Left ventricle myocardium inferior (tissue), 1 donor: ENCODE measurements at regions not wholly inside any gene's neighbourhood (a gene's known extent, or its start where the extent isn't known, plus 50 kb on each side); places are given as distances from the start of the nearest gene placed in this dataset.
A peak's percentile ranks its signal among the peaks of the same experiment; 100 is the strongest.

Source experiments
- DNase-seq: peaks from one replicate; pipeline ENCODE4 v3.0.0-alpha.2; 2020
- H3K27ac ChIP-seq: fragments of 200-600 bp; replicated peaks from 2 replicates; pipeline ENCODE4 v1.8.0; 2021
- H3K27me3 ChIP-seq: fragments of 200-600 bp; 2 replicates; pipeline ENCODE4 v1.8.0; 2021; ENCODE audit warnings: low read depth
- H3K36me3 ChIP-seq: fragments of 200-600 bp; 2 replicates; pipeline ENCODE4 v1.8.0; 2021
- H3K4me1 ChIP-seq: fragments of 200-600 bp; 2 replicates; pipeline ENCODE4 v1.8.0; 2021
- H3K4me3 ChIP-seq: fragments of 200-600 bp; 2 replicates; pipeline ENCODE4 v1.8.0; 2021; ENCODE audit warnings: mild to moderate bottlenecking, moderate library complexity
- H3K9me3 ChIP-seq: fragments of 200-600 bp; replicated peaks from 2 replicates; pipeline ENCODE4 v1.8.0; 2021
- CTCF ChIP-seq: fragments of 200-600 bp; IDR thresholded peaks from 2 replicates; pipeline ENCODE4 v1.8.0; 2021; ENCODE audit warnings: antibody characterized with exemption, mild to moderate bottlenecking, borderline replicate concordance
- intact Hi-C: fragments of 100-400 bp; cut with micrococcal nuclease; formaldehyde crosslinking; loops from one replicate; pipeline ENCODE4 v1.11.0; 2022
- donor health status: DM: no; HTN: yes; CAD: no; lungs with severe emphysema.

GRCh38 chr10:44217274-44217820, 167.6 kb downstream of the CXCL12 start:
- no peak for TF ChIP-seq CTCF
- Histone ChIP-seq H3K36me3 (no peaks in the 10 kb centered on the region), H3K4me3 (no peak overlapping the region), H3K4me1 (no peaks in the 10 kb centered on the region), H3K27ac (no peak overlapping the region), H3K27me3 (no peaks in the 10 kb centered on the region), H3K9me3 (peaks cover 18% of the 10 kb centered on the region)
- DNase-seq, result no peak
- intact Hi-C loops, result no loop called here

DNA sequence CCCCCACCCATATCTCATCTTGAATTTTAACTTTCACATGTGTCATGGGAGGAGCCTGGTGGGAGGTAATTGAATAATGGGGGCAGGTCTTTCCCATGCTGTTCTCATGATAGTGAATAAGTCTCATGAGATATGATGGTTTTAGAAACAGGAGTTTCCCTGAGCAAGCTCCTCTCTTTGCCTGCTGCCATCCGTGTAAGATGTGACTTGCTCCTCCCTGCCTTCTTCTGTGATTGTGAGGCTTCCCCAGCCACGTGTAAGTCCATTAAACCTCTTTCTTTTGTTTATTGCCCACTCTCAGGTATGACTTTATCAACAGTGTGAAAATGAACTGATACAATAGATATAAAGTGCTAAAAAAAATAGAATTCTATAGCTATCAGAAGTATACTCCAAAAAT, 168.8 kb downstream of the CXCL12 start:
- TF ChIP-seq CTCF, result no peak
- no peaks in the 10 kb centered on the region for H3K4me1 ChIP-seq
- no peaks in the 10 kb centered on the region for H3K27me3 ChIP-seq
- H3K36me3 ChIP-seq, result no peaks in the 10 kb centered on the region
- DNase-seq, result no peak
- intact Hi-C loops, result no loop called here
- peaks cover 18% of the 10 kb centered on the region for H3K9me3 ChIP-seq
- no peak overlapping the region for H3K27ac ChIP-seq
- H3K4me3 ChIP-seq, result no peak overlapping the region

- TF ChIP-seq CTCF, result no peak
- no peaks in the 10 kb centered on the region for H3K27me3 ChIP-seq
- H3K4me1 ChIP-seq, result peaks cover 9% of the 10 kb centered on the region
- intact Hi-C loops, result no loop called here
- H3K4me3 ChIP-seq, result no peak overlapping the region
- no peak for DNase-seq
- no peaks in the 10 kb centered on the region for H3K9me3 ChIP-seq
- H3K27ac ChIP-seq, result peak overlapping the region; percentile 15
- no peaks in the 10 kb centered on the region for H3K36me3 ChIP-seq
Measured at GRCh38 chr10:44209811-44210210, 175.1 kb downstream of the CXCL12 start.

- H3K4me1 ChIP-seq, result peaks cover 9% of the 10 kb centered on the region
- no peak for DNase-seq
- no peaks in the 10 kb centered on the region for H3K9me3 ChIP-seq
- TF ChIP-seq CTCF, result no peak
- no peak overlapping the region for H3K4me3 ChIP-seq
- H3K27ac ChIP-seq, result no peak overlapping the region
- H3K36me3 ChIP-seq, result no peaks in the 10 kb centered on the region
- intact Hi-C loops, result no loop called here
- H3K27me3 ChIP-seq, result no peaks in the 10 kb centered on the region
Measured at GRCh38 chr10:44207160-44207559, 177.7 kb downstream of the CXCL12 start.

- Histone ChIP-seq H3K36me3 (no peaks in the 10 kb centered on the region), H3K4me3 (no peak overlapping the region), H3K4me1 (peaks cover 9% of the 10 kb centered on the region), H3K27ac (no peak overlapping the region), H3K9me3 (no peaks in the 10 kb centered on the region), H3K27me3 (no peaks in the 10 kb centered on the region)
- TF ChIP-seq CTCF, result no peak
- DNase-seq, result no peak
- intact Hi-C loops, result no loop called here
Measured at GRCh38 chr10:44206127-44206818, 178.6 kb downstream of the CXCL12 start.
